ENCODE measurements at regions not wholly inside any gene's neighbourhood (a gene's known extent, or its start where the extent isn't known, plus 50 kb on each side); places are given as distances from the start of the nearest gene placed in this dataset.

- Histone ChIP-seq H3K27me3 (no peaks in the 10 kb centered on the region), H3K4me1 (no peaks in the 10 kb centered on the region), H3K36me3 (no peaks in the 10 kb centered on the region), H3K27ac (no peak overlapping the region), H3K9me3 (no peaks in the 10 kb centered on the region), H3K4me3 (replicated peaks in 1 of 3) (no peak overlapping the region)
- DNase-seq = no peak
- TF ChIP-seq CTCF (IDR thresholded peaks at IDR 0.05) (no peak), POLR2A (IDR thresholded peaks at IDR 0.05) (no peak)
- WGBS, 2 donors = 95 to 96% methylated on average over 2 of the region's 2 CpGs
- intact Hi-C loops (cut with DNase I) = no loop called here
Observed at GRCh38 chr2:228648541-228648940, 467.1 kb upstream of the SPHKAP start.

GRCh38 chr2:228646061-228646460, 464.6 kb upstream of the SPHKAP start:
- H3K36me3 ChIP-seq = no peaks in the 10 kb centered on the region
- WGBS, 2 donors = 84 to 89% methylated on average over 1 of the region's 1 CpG
- H3K4me3 ChIP-seq (replicated peaks in 1 of 3) = no peak overlapping the region
- intact Hi-C loops (cut with DNase I) = no loop called here
- H3K9me3 ChIP-seq = no peaks in the 10 kb centered on the region
- H3K4me1 ChIP-seq = no peaks in the 10 kb centered on the region
- TF ChIP-seq CTCF (IDR thresholded peaks at IDR 0.05) (no peak), POLR2A (IDR thresholded peaks at IDR 0.05) (no peak)
- H3K27me3 ChIP-seq = no peaks in the 10 kb centered on the region
- H3K27ac ChIP-seq = no peak overlapping the region
- DNase-seq = no peak

- 63 to 71% methylated on average over 2 of the region's 2 CpGs for WGBS, 2 donors
- TF ChIP-seq POLR2A (IDR thresholded peaks at IDR 0.05) (no peak), CTCF (IDR thresholded peaks at IDR 0.05) (no peak)
Observed at GRCh38 chr2:228644199-228644598, 462.7 kb upstream of the SPHKAP start.

GRCh38 chr2:228642861-228643260, 461.4 kb upstream of the SPHKAP start:
- no peak for DNase-seq
- TF ChIP-seq POLR2A (IDR thresholded peaks at IDR 0.05) (no peak), CTCF (IDR thresholded peaks at IDR 0.05) (no peak)
- Histone ChIP-seq H3K27ac (no peak overlapping the region), H3K4me1 (no peaks in the 10 kb centered on the region), H3K9me3 (no peaks in the 10 kb centered on the region), H3K4me3 (replicated peaks in 1 of 3) (no peak overlapping the region), H3K36me3 (no peaks in the 10 kb centered on the region), H3K27me3 (no peaks in the 10 kb centered on the region)
- WGBS, 2 donors = 79 to 89% methylated on average over 2 of the region's 2 CpGs
- intact Hi-C loops (cut with DNase I) = no loop called here

More at GRCh38 chr2:228644199-228644598, 462.7 kb upstream of the SPHKAP start:
- H3K4me1 ChIP-seq = no peaks in the 10 kb centered on the region
- no peaks in the 10 kb centered on the region for H3K36me3 ChIP-seq
- no peak for DNase-seq
- no peaks in the 10 kb centered on the region for H3K9me3 ChIP-seq
- intact Hi-C loops (cut with DNase I) = no loop called here
- H3K4me3 ChIP-seq (replicated peaks in 1 of 3) = no peak overlapping the region
- no peak overlapping the region for H3K27ac ChIP-seq
- H3K27me3 ChIP-seq = no peaks in the 10 kb centered on the region

- Histone ChIP-seq H3K27me3 (no peaks in the 10 kb centered on the region), H3K4me1 (no peaks in the 10 kb centered on the region), H3K9me3 (no peaks in the 10 kb centered on the region), H3K4me3 (replicated peaks in 1 of 3) (no peak overlapping the region), H3K27ac (no peak overlapping the region), H3K36me3 (no peaks in the 10 kb centered on the region)
- no peak for DNase-seq
- intact Hi-C loops (cut with DNase I) = no loop called here
- TF ChIP-seq CTCF (IDR thresholded peaks at IDR 0.05) (no peak), POLR2A (IDR thresholded peaks at IDR 0.05) (no peak)
- 60 to 70% methylated on average over 2 of the region's 2 CpGs for WGBS, 2 donors
Observed at GRCh38 chr2:228630786-228631185, 449.3 kb upstream of the SPHKAP start.

Data from thyroid gland (tissue), 4 donors.